ENCODE measurements at regions not wholly inside any gene's neighbourhood (a gene's known extent, or its start where the extent isn't known, plus 50 kb on each side); places are given as distances from the start of the nearest gene placed in this dataset.

GRCh38 chr14:49451938-49452337, 134.2 kb downstream of the RPS29 start:
- H3K4me3 ChIP-seq (ENCODE audit: control insufficient read depth in 2 of 3, extremely low read depth in 1 of 3, insufficient read depth in 2 of 3, low read depth in 1 of 3, low read length in 3 of 3): no peak overlapping the region
- no peak overlapping the region for H2AFZ ChIP-seq (ENCODE audit: control insufficient read depth, low read length)
- H3K79me2 ChIP-seq (ENCODE audit: control insufficient read depth, insufficient read depth, low read length): no peaks in the 10 kb centered on the region
- no peak overlapping the region for H3K27ac ChIP-seq (ENCODE audit: control insufficient read depth, insufficient read depth, low read length)
- H3K4me1 ChIP-seq (ENCODE audit: control insufficient read depth, extremely low read depth, insufficient read depth, low read length): no peaks in the 10 kb centered on the region
- H3K36me3 ChIP-seq (ENCODE audit: control insufficient read depth in 2 of 2, extremely low read depth in 1 of 2, insufficient read depth in 2 of 2, low read length in 2 of 2): no peaks in the 10 kb centered on the region
- FAIRE-seq: no peak
- no peaks in the 10 kb centered on the region for H3K9me1 ChIP-seq (ENCODE audit: control insufficient read depth, extremely low read depth, insufficient read depth, low read length)
- no peak for DNase-seq (ENCODE audit: low read depth, low spot score)
- no peaks in the 10 kb centered on the region for H3K27me3 ChIP-seq (ENCODE audit: control insufficient read depth, extremely low read depth, insufficient read depth, low read length)
- no peaks in the 10 kb centered on the region for H4K20me1 ChIP-seq (ENCODE audit: control insufficient read depth, extremely low read depth, insufficient read depth, low read length)
- H3K4me2 ChIP-seq (ENCODE audit: control insufficient read depth, extremely low read depth, insufficient read depth, low read depth, low read length): no peak overlapping the region
- TF ChIP-seq CTCF (optimal IDR thresholded peaks at IDR 0.05 in 1 of 3, IDR thresholded peaks at IDR 0.05 in 1 of 3, conservative IDR thresholded peaks at IDR 0.05 in 1 of 3; ENCODE audit: extremely low read depth in 1 of 3, insufficient read depth in 2 of 3, low read length in 3 of 3) (no peak), EZH2 (IDR thresholded peaks at IDR 0.05; ENCODE audit: low read length) (no peak)
- dilution Hi-C loops (cut with MboI; ENCODE audit: extremely low pct_ligation_motif_present, low sequenced_read_pairs): no loop called here
- peaks cover 2% of the 10 kb centered on the region for H3K9me3 ChIP-seq (ENCODE audit: control insufficient read depth, low read depth, low read length)
- no peak overlapping the region for H3K9ac ChIP-seq (ENCODE audit: control insufficient read depth, extremely low read depth, insufficient read depth, low read length)

- no peak overlapping the region for H3K4me2 ChIP-seq (ENCODE audit: control insufficient read depth, extremely low read depth, insufficient read depth, low read depth, low read length)
- H3K27me3 ChIP-seq (ENCODE audit: control insufficient read depth, extremely low read depth, insufficient read depth, low read length): no peaks in the 10 kb centered on the region
- H3K27ac ChIP-seq (ENCODE audit: control insufficient read depth, insufficient read depth, low read length): no peak overlapping the region
- no peaks in the 10 kb centered on the region for H4K20me1 ChIP-seq (ENCODE audit: control insufficient read depth, extremely low read depth, insufficient read depth, low read length)
- H3K36me3 ChIP-seq (ENCODE audit: control insufficient read depth in 2 of 2, extremely low read depth in 1 of 2, insufficient read depth in 2 of 2, low read length in 2 of 2): no peaks in the 10 kb centered on the region
- no peaks in the 10 kb centered on the region for H3K9me1 ChIP-seq (ENCODE audit: control insufficient read depth, extremely low read depth, insufficient read depth, low read length)
- no peak overlapping the region for H2AFZ ChIP-seq (ENCODE audit: control insufficient read depth, low read length)
- no peaks in the 10 kb centered on the region for H3K79me2 ChIP-seq (ENCODE audit: control insufficient read depth, insufficient read depth, low read length)
- FAIRE-seq (no peak), DNase-seq (ENCODE audit: low read depth, low spot score) (no peak)
- no peak overlapping the region for H3K4me3 ChIP-seq (ENCODE audit: control insufficient read depth in 2 of 3, extremely low read depth in 1 of 3, insufficient read depth in 2 of 3, low read depth in 1 of 3, low read length in 3 of 3)
- TF ChIP-seq CTCF (optimal IDR thresholded peaks at IDR 0.05 in 1 of 3, IDR thresholded peaks at IDR 0.05 in 1 of 3, conservative IDR thresholded peaks at IDR 0.05 in 1 of 3; ENCODE audit: extremely low read depth in 1 of 3, insufficient read depth in 2 of 3, low read length in 3 of 3) (no peak), EZH2 (IDR thresholded peaks at IDR 0.05; ENCODE audit: low read length) (no peak)
- peaks cover 2% of the 10 kb centered on the region for H3K9me3 ChIP-seq (ENCODE audit: control insufficient read depth, low read depth, low read length)
- no peaks in the 10 kb centered on the region for H3K4me1 ChIP-seq (ENCODE audit: control insufficient read depth, extremely low read depth, insufficient read depth, low read length)
- dilution Hi-C loops (cut with MboI; ENCODE audit: extremely low pct_ligation_motif_present, low sequenced_read_pairs): no loop called here
- H3K9ac ChIP-seq (ENCODE audit: control insufficient read depth, extremely low read depth, insufficient read depth, low read length): no peak overlapping the region
Measured at GRCh38 chr14:49449749-49450148, 136.4 kb downstream of the RPS29 start.
